ENCODE measurements at regions not wholly inside any gene's neighbourhood (a gene's known extent, or its start where the extent isn't known, plus 50 kb on each side); places are given as distances from the start of the nearest gene placed in this dataset.

DNA sequence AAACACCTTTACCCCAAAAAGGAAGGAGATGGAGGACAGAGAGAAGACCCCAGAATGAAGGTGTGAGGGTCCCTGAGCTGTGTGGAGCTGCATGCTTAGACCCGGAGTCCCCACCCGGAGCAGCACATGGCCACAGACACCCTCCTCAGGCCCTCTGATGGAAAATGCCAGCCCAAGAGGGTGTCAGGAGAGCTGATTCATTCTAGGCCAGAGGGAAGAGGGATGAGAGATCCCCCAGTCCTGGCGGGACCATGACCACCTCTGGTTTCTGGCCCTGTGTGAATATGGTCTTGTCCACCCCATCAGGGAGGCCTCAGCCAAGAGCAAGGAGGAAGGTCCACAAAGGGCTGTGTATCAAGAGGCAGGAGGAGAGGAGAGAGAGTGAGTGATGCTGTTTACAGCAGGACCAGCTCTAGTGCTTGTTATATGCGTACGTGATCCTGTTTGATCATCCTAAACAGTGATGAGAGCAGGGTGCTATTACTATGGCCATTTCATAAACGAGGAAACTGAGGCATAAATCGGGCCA lies 186.6 kb upstream of the HAAO start:
- POLR2A ChIA-PET (ENCODE audit: low non-redundant PET) = no interaction called here
- H3K27ac ChIP-seq = peak overlapping the region; percentile 37
- CTCF ChIA-PET = interaction anchor here (0.6 kb wide), 1 partner anchor 643 kb away, joined by 3 read pairs; no protein-coding TSS in a partner anchor
- DNase-seq (ENCODE audit: low spot score) = no peak
- TF ChIP-seq, protein P1, sequence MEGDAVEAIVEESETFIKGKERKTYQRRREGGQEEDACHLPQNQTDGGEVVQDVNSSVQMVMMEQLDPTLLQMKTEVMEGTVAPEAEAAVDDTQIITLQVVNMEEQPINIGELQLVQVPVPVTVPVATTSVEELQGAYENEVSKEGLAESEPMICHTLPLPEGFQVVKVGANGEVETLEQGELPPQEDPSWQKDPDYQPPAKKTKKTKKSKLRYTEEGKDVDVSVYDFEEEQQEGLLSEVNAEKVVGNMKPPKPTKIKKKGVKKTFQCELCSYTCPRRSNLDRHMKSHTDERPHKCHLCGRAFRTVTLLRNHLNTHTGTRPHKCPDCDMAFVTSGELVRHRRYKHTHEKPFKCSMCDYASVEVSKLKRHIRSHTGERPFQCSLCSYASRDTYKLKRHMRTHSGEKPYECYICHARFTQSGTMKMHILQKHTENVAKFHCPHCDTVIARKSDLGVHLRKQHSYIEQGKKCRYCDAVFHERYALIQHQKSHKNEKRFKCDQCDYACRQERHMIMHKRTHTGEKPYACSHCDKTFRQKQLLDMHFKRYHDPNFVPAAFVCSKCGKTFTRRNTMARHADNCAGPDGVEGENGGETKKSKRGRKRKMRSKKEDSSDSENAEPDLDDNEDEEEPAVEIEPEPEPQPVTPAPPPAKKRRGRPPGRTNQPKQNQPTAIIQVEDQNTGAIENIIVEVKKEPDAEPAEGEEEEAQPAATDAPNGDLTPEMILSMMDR (conservative IDR thresholded peaks at IDR 0.05; ENCODE audit: low read depth) = no peak

DNA sequence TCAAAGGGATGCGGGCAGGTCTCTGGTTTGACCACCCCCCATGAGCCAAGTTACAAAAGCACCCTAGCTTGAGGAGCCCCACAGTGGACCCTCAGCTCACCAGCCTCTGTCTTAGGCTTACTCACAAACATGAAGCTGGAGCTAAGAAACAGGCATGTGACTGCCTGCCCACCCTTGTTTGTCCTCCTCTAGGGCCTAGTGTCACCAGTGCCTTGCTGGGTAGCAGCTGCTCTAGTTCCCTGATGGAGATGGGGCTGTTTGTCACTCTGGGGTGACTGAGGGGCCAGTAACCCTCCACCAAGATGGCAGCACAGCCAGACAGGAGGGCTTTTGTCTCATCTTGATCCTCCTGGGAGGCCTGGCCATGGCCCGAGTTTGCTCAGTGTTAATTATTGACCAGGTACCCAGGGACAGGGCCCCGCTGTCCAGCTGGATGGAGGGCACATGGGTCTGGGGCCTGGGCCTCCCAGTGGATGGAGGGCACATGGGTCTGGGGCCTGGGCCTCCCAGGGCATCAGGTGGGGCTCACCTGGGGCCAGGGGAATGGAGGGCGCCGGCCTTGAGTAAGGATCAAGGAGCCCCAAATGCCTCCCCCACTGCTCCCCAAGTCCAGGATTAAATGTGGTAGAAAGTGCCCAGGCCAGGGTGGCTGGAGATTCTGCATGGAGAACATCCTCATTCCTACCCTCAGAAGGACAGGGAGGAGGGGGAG lies 185.9 kb upstream of the HAAO start:
- TF ChIP-seq, protein P1 (conservative IDR thresholded peaks at IDR 0.05; ENCODE audit: low read depth) = no peak
- no peak for DNase-seq (ENCODE audit: low spot score)
- POLR2A ChIA-PET (ENCODE audit: low non-redundant PET) = no interaction called here
- CTCF ChIA-PET = interaction anchor here (1.0 kb wide), 1 partner anchor 150 kb away, joined by 3 read pairs; no protein-coding TSS in a partner anchor
- peak overlapping the region; percentile 37 for H3K27ac ChIP-seq

DNA sequence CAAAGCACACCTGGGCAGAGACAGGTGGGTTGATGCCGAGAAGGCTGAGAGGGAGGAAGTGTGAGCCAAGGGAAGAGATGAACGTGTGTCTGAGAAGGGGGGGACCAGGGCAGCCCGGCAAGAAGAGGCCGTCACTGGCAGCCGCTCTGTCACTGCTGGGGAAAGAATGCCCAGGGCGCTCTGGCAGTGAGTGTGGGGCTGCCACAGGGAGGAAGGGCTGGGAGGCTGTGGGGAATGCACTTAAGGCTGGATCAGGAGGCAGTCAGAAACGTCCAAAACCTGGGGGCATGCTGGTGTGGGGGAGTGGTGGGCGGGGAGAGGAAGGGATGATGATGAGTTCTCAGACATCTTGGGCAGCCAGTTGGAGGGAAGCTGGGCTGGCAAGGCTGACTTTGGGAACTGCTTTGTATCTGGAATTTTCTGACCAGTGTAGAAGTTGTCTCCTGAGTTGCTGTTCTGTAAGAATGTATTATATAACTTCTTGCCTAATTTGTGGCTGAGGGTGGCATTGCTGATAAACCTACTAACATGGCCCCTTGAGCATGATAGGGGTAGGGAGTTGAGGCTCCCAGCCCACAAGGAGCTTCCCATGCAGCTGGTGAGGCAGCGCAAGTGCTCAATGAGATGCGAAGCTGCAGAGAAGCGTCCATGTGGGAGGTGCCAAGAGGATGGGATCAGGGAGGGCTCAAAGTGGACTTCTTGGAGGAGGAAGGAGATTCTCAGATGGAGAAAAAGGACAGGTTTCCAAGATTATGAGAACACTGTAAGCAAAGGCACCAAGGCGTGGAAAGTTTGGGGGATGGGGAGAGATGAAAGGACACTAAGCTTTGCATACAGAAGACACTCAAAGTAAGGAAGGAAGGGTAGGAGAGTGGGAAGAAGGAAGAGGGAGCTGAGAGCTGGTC lies 185.1 kb upstream of the HAAO start:
- no peak for DNase-seq (ENCODE audit: low spot score)
- ChIA-PET CTCF (interaction anchor here (0.6 to 1.0 kb wide), 2 partner anchors 131 to 149 kb away, joined by 3 read pairs; no protein-coding TSS in a partner anchor), POLR2A (ENCODE audit: low non-redundant PET) (no interaction called here)
- H3K27ac ChIP-seq = peak overlapping the region; percentile 81
- TF ChIP-seq, protein P1 (conservative IDR thresholded peaks at IDR 0.05; ENCODE audit: low read depth) = no peak

DNA sequence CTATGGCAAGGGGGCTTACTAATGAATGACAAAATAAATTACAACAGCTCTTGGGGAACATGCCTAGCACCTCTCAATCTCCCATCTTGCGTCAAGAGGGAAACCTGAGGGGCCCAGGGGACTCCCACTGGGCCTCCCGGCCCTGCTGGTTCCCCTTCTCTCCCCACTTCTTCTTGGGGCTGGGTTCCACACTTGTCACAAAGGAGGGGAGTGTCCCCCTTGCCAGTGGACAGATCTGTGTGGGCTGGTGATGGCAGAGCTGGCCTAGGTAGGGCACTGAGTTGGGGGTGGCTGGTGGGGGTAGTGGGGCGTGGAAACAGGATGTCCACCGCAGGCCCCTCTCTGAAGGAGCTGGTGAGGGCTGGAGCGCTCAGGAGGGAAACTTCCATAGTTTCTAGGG lies 184.0 kb upstream of the HAAO start:
- ChIA-PET POLR2A (ENCODE audit: low non-redundant PET) (no interaction called here), CTCF (interaction anchor here (0.6 to 1.8 kb wide), 7 partner anchors 11 to 509 kb away, joined by 3 to 10 read pairs (median 5); no protein-coding TSS in a partner anchor)
- TF ChIP-seq, protein P1 (conservative IDR thresholded peaks at IDR 0.05; ENCODE audit: low read depth) = no peak
- no peak for DNase-seq (ENCODE audit: low spot score)
- peak overlapping the region; percentile 81 for H3K27ac ChIP-seq

DNA sequence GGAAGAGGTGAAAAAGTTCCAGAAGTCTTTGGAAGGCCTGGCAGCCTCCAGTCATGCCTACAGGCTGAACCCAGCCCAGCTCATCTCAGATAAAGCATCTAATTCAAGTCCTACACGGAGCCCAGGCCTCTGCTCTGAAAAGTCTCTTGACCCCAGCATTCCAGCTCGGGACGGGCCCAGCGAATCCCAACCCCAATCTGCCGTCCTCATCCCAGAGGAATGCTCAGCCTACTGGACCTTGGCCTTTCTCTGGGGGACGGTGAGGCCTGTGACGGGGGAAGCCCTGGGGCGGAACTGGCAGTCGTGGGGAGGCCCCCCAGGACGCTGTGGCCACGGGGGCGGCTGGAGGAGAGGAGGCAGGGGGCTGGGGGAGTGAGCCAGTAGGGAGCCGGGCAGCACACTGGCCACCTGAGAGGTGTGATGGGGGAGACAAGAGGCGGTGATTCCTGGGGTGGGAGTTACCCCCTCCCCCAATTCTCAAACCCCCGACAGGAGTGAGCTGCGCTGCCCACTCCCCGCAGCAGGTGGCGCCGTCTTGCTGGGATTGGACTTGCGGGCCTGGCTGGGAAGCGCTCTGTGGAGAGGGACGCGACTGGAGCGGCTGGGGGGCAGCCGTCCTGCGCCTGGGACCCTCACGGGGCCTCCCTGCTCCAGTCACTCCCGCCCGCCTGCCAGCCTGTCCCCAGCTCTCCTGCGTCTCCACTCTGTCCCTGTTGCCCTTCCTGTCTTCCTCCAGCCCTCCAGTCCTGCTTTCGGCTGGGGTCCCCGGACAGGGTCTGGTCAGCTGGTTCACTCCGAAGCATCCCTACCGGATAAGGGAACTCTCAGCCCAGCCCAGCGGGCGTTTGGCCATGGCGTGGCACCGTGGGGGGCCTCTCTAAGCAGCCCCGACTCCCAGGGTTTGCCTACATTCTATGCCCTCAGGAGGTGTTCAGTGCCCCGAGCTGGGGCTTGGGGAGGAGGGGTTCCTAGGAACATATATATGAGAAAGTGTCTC lies 182.6 kb upstream of the HAAO start:
- DNase-seq (ENCODE audit: low spot score) = peak; percentile 55
- peak overlapping the region; percentile 81 for H3K27ac ChIP-seq
- TF ChIP-seq, protein P1 (conservative IDR thresholded peaks at IDR 0.05; ENCODE audit: low read depth) = peak; percentile 88
- ChIA-PET CTCF (interaction anchor here (0.5 to 1.9 kb wide), 28 partner anchors 10 to 566 kb away, joined by 3 to 29 read pairs (median 4); partner anchors contain the start of gene ZFP36L2), POLR2A (ENCODE audit: low non-redundant PET) (no interaction called here)

All from RWPE1 (cell line).